NCI-H2107 treated with DMSO at 0.1 percent for 48 hours (cell line): ENCODE measurements at regions not wholly inside any gene's neighbourhood (a gene's known extent, or its start where the extent isn't known, plus 50 kb on each side); places are given as distances from the start of the nearest gene placed in this dataset.

ENCODE experiments used
- DNase-seq: peaks from one replicate; lab custom pipeline; 2025; ENCODE audit not compliant: unreplicated experiment; lab: John Stamatoyannopoulos, UW

DNA sequence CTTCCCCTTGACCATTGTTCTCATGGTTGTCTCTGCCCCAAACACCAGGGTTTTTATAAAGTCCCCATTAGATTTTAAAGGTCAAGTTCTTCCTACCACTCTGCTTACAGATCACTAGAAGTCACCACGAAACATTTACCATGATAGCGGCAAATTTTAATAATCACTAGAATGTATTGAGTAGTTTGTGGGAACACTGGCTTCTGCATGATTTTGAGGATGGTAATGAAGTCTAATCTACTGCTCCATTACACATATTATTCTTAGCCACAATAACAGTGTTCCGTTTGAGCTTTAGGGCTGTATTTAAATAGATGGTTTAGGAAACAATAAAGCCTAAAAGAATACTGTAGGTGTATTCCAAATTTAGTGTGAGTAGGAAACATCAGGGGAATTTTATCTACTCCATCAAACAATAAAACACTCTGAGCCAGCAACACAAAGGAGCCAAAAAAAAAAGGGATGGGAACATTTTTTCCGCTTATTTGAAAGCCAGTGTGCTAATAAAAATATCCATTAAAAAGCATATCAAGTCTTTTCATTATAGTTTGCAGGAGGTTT lies 49.7 kb downstream of the KLF12 start:
- DNase-seq, result no peak

DNA sequence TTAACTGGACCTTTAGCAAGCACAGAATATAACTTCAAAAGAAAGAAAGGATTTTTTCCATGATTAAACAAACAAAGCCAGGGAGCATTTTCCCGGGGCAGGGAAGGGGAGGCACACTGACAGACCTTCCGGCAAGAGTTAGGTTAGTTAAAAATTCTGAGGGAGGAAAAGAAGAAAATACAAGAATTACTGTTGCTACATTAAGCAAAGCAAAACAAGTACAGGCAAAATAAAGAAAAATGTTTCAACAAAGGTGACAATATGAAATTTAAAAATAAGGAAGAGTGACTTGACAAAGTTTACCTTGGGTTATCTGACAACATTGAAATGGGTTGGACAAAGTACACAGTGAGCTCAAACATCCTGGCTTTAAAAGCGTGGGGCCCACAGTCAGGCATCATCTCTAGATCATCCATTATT lies 51.5 kb downstream of the KLF12 start:
- DNase-seq, result no peak

DNA sequence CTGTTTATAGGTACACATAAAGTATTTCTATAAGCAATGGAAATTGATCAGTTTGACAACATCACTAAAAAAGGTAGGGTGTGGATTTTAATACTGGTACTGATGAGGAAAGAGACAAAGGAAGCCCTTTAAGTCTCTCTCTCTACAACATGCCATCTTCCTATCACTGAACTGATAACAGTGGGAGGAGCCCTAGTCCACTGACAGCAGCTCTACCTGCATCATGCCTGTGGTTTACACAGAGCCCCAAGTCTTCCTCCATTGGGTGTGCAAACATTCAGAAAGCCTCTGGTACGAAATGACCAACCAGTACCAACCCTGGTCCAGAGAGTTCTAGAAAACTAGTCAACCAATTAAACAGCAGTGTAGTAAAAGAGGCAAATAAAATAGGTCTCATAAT lies 53.4 kb downstream of the KLF12 start:
- DNase-seq, result no peak

DNA sequence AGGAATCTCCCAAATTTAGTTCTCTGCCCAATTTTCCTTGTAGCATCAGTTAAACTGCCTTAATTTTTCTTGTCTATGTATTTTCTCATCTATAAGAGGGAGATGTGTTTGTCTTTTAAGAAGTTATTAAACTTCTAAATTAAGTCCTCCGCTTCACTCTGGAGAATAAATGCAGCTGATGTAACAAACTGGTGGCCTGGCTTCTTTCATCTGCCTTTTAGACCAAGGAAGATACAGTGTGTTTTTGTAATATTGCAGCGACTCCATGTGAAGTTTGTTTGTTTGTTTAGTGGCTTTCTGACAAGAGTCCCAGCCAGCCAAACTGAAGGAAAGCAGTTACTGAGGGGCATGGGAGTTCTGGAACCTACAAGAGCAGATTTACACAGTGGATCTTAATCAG lies 56.4 kb downstream of the KLF12 start:
- DNase-seq, result no peak

DNA sequence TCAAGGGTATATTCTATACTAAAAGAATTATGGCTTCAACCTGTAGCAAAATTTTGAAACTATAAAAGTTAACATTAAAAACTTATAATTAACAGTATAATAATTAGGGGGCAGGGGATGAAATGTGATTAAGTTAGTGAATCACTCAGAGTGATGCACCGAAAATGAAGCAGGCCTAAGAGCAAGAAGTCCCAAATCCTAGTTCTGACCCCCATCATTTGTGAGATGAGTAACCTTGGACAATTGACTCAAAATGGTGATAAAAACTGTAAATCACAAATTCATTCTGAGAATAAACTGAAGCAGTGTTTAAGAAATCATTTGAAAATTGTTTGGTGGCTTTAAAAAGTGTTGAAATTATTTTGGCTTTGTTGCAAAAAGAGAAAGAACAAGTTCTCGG lies 56.8 kb downstream of the KLF12 start:
- DNase-seq, result no peak

DNA sequence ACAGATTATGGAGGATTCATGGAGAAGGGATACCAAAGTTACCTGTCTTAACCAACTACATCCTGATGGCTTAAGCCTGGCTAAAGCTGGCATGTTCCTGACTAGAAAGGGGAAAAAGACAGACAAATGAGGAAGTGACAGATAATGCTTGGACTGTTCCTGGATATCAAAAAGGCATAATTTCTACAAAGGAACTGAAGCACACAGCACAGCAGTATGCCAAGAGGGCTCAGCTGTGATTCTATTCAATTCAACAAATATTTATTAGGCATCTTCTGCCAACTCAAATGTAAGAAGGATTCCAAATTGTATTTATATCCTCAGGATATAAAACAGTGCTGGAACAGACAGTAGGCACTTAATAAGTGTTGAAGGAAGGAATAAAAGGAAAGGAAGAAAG lies 59.5 kb downstream of the KLF12 start:
- no peak for DNase-seq

DNA sequence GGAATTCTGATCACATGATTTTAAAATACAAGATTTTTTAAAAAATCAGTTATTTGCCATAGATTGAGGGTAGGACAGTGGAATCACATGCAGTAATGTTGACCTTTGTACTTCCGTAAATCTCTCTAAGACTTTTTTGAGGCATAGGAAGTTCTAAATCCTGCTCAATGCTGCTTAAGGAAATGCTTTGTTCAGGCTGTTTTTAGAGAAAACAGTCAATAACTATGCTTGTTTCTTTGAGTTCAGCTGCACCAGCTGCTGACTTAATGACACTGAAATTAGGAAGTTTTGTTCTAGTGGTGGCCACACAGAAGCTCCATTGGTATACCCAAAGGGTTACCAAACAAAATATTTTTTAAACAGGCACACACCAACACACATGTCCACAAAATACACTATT lies 60.9 kb downstream of the KLF12 start:
- no peak for DNase-seq

DNA sequence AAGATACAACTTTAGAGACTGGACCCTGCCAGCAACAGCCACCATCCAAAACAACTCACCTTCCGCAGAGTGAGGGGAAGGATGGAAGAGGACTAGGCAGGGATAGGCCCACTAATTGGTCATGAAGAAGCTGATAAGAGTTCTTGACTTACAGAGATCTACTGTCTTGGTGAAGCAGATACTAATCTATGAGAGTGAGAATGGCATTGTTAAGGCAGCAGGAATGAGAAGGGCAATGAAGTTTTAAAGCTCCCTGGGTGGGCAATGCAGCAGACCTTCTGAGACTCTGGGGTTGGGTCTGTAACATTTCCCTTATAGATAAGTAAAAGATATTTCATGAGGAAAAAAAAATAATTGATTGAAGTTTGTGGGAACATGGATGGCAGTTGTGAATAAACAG lies 63.7 kb downstream of the KLF12 start:
- DNase-seq, result no peak

DNA sequence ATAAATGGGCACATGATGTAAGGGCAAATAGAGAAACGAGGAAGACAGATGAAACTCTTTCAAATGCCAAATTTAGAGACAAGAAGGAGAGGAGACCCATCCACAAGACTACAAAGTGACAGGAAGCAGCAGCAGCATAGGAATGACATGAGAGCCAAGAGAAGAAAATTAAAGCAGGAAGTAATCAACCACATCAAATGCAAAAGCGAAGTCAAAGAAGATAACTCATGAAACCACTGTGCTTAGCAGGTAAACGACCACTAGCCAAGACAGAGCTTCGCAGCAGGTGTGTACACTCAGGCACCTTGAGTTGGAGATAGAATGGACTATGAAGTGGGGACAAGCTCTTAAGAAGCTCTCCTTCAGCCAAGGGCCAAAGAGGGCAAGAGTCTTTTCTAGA lies 64.1 kb downstream of the KLF12 start:
- DNase-seq, result no peak

DNA sequence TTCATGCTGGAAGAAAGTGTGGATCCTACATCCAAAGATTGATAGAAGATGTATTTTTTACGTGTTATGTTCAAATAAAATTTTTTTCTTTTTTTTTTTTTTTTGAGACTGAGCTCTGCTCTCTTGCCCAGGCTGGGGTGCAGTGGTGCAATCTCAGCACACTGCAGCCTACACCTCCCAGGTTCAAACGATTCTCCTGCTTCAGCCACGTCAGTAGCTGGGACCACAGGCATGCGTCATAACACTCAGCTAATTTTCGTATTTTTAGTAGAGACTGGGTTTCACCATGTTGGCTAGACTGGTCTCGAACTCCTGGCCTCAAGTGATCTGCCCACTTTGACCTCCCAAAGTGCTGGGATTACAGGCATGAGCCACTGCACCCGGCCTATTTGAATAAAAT lies 65.7 kb downstream of the KLF12 start:
- no peak for DNase-seq

DNA sequence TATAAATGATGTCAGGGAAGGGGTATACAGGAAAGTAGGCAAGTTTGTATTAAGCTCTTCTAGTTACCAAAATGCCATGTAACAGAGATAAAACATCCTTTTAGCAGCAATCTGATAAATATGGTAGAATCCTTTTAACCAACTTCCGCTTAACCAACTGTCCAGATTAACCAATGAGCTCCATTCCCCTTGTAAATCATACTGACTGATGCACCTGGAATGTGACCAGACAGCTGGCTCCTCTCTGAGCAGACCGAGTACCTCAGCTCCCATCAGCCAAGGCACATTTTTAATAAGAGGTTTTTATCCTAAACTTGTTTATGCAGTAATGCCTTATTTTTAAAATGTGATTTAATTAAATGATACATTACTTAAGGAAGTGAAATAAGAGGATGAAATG lies 66.4 kb downstream of the KLF12 start:
- DNase-seq, result no peak

DNA sequence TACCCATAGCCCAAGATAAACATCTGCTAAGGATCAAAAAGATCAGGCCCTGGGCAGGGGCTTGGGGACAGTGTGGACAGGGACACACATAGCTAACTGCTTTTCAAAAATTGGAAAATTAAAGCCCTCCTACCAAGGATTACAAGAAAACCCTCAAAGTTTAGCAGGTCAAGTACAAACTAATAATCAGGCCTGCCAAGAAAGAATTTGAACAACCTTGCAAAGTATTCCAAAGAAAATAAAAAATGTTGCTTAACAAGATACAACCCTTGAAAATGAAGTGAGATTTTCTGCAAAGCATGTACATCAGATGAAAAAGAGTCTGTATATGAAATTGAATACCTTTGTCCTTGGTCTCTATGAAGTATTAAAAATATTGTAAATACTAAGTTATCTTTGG lies 67.3 kb downstream of the KLF12 start:
- no peak for DNase-seq

DNA sequence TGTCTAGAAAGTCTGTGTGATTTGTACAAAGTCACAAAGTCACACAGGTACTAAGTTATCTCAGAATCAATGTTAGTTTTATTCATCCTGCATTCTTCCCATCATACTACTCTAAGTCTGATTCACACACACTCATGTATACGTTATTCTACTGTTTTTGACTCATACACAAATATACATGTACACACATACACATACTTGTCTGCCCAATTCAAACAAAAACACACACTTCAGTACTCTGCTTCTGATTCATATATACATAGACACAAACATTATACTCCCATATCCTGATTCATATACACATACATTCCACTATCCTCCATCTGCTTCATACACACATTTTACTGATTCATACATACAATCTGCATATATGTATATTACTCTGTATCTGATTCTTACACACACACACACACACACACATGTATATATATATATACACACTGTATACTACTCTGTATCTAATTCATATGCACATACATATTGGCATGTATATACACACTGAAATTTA lies 69.3 kb downstream of the KLF12 start:
- no peak for DNase-seq

DNA sequence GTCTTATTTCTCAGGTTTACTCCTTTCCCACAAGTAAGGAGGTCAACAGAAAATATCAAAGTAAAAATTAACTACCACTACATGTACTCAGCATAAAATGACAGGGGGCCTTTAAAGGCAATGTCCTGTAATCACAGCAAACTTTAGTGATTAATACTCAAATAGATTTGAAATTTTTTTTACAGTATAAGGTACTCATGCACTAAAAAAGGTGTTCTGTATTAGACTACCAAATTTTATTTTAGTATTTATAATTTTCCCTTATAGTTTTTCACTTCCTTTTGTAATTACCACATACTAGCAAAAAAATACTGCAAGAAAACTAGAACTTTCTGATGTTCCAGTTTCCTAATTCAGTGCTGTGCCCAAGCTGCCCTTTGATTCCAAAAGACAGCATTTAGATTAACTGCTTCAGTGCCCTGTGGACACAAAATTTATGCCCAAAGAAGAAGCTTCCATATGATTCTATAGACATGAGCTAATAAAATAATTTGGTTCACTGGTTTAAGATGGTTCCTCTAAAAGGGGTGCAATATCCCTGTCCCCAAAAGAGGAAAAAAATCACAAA lies 70.6 kb downstream of the KLF12 start:
- DNase-seq, result no peak

DNA sequence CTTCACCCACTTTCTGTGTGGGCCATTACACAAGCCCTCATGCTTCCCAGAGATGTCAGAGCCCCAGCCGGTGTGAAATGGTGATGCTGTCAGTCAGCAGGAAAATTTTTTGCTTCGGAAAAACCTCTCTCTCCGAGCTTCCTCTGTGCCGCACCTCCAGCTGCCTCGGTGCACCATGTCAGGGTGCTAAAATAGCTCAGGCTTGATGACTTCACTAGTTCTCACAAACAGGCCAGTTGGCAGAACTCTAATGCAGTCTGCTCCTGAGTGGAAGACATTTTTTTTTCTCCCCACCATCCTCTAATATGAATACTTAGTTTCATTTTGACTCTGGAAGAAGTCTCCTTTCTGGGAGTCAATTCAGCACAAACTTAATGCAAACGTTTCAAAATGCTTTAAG lies 71.3 kb downstream of the KLF12 start:
- DNase-seq, result no peak

DNA sequence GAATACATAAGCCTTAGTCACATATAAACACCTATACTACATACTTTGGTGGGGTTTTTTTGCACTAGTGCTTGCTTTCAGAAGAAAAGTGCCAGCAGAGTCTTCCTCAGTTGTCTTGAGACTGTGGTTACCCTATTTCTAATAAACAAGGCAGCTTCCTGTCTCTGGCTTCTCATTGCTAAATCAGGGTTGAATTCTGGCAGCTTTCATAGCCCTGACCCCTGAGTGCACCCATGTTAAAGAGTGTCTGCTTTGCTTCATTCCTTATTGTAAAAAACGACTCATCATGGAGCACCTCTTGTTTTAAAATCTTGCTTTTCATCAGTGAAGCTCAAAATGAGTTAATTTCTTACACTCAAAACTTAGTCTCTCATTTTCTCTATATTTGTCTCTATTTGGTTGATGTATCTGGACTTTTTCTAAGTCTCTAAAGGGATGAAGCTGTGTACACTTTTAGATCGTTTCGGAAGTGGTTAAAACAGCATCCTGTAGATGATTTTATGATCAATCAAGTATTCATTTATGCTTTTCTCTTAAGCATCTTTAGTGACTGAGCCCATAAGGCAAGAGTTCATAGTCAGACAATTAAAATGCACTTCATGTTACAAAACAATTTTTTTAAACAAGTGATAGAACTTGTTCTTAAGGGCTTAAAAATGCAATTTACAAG lies 72.1 kb downstream of the KLF12 start:
- DNase-seq, result no peak

DNA sequence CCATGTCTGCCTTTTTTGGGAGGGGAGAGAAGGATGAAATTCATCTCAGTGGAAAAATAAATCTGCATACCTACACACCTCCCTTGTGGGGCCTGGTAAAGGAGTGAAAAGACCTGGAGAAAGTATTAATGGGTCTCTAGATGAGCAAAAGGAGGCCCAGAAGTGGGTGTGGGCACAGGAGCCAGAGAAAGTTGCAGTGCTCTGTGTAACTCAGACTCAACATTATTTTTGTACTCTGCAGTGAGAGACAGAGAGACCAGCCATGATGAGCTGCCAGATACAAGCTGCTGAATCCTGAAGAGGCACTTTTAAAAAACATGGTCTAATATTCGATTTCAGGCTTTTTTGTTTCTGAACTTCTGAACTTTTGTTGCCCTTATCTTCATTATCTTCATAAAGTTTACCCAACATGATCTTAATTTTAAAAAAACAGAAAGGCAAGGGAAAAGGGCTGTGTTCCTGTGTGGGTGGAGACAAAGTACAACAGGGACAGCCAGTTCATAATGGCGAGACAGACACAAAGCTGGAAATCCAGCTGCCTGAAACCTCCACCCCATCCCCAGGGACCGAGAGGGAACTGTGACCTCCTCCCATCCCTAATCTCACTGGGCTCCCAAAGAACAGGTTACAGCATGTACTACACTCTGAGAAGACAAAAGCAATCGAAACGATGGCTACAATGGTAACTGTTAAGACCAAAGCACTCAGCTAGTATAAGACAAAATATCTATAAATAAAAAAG lies 77.2 kb downstream of the KLF12 start:
- peak; percentile 53 for DNase-seq

DNA sequence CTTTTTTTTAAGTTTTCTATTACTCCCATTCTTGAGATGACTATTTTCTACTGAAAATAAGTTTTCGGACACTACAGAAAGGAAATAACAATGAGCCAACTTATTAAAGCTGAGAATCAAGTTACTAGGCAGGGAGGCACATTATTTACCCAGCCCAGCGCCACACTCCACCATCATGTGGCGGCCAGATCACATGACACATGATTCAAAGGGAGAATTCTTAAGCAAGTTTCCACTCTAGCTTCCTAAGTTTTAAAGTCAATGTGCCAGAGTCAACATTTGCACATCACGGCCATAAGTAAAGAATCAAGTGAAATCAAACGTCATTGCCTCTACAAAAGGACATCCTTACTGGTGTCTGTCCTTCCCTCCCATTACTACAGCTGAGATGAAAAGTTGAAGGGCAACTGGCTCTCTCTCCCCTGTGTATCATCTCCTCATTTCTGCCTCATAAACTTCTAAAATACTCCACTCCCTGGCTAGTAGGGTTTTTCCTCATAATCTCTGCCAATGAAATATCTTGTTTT lies 81.7 kb downstream of the KLF12 start:
- DNase-seq, result no peak

DNA sequence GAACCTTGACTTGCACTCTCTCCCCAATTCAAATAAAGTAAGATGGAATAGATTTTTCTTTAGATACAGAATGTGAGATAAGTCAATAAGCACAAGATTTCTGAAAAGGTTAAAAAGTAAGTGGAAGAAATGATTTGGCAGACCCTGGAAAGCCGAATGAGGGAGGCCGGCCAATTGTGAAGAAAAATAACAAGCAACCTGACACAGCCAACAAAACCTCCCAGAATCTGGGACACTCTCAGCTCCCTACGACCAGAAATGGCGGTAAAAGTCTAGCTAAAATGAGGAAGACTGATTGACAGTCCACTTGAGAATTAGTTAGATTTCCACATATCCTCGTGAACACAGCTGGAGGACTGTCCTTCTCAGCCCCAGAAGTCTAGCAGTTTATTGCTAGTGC lies 85.4 kb downstream of the KLF12 start:
- DNase-seq, result no peak

DNA sequence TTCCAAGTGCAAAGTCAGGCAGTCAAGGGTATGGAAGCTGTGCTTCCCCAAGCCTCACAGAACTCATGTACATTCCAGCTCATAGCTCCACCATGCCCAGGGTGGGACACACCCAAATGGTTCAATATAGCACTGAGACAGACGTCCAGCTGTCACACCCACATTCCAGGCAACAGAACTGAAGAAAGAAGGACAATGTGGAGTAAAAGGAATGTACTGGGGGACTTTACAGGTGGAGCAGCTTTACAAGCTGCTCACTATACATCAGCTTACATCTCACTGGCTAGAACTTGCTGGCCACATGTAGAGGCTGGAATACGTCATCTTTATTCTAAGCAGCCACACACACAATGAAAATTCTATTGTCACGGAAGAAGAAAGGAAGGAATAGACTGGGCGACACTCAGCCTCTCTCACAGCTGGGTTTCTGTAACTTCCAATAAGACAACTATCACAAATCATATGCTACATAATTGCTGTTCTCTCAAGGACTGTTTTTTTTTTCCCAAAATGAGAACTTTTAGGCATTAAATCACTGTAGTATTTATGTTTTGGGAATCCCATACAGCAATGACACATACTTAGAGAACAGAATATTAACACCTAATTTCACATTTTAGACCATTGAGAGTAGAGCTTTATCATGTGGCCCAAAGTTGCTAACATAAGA lies 86.1 kb downstream of the KLF12 start:
- DNase-seq, result no peak

DNA sequence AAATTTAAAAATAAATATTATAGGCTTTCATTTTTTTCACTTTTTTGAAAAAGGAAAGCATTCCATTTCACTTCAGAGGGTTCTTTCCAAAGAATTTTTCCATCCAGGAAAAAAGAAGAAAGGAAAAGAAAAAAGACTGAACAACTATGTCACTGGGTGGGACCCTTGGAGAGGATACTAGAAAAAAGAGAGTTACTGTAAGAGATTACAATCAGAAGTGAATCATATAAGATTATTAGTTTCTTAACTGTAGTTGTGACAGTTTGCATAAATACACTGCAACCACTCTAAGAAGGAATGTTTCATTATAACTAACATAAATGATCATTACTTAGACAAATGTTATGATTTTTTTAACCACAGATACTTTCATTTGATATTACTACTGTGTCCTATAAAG lies 87.8 kb downstream of the KLF12 start:
- DNase-seq, result no peak
